Activated T-cell treated with anti-CD3 and anti-CD28 coated beads, Interleukin-2, amount 50 U/mL, for 4 hours (primary cell): ENCODE measurements at regions not wholly inside any gene's neighbourhood (a gene's known extent, or its start where the extent isn't known, plus 50 kb on each side); places are given as distances from the start of the nearest gene placed in this dataset.
"Not testable (repeated sequence)": the region's sequence is repeated elsewhere in the genome, so short reads cannot be mapped to it uniquely, and the experiment has no call there.

Experiments
- ATAC-seq, 2 donors: fragments of 200-7000 bp; cut with Tn5 transposase; one replicate each; pipeline ENCODE4 v1.10.0; 2021
- DNase-seq: peaks from one replicate; pipeline ENCODE4 v3.0.0-alpha.2; 2020
- H3K27me3 Mint-ChIP-seq: one replicate; pipeline ENCODE4 v1.8.0; 2021; ENCODE audit warnings: low read depth, mixed read lengths
- H3K36me3 Mint-ChIP-seq: one replicate; pipeline ENCODE4 v1.8.0; 2022; ENCODE audit warnings: mixed read lengths; ENCODE audit not compliant: insufficient read depth
- H3K4me1 Mint-ChIP-seq: one replicate; pipeline ENCODE4 v1.8.0; 2021; ENCODE audit warnings: low read depth, mixed read lengths
- H3K4me3 Mint-ChIP-seq: one replicate; pipeline ENCODE4 v1.8.0; 2021; ENCODE audit warnings: mild to moderate bottlenecking, moderate library complexity, mixed read lengths
- H3K9me3 Mint-ChIP-seq: one replicate; pipeline ENCODE4 v1.8.0; 2021; ENCODE audit warnings: mixed read lengths

DNA sequence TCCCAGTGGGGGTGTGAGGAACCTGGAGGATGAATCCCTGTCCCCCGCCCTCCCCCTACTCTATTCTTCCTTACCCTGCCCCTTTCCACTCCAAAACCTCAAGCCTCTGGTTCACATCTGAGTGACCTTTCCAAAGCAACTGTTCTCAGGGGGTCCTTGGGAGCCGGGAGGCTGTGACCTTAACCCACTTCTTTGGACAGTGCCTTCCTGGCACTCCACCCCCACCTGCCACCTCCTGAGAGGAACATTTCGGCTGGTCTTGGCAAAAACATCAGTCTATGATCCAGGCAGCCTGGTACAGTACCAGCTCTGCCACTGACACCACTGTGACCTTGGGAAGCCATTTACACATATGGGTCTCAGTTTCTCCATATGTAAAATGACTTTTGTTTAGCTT is 121.7 kb downstream of the MRPL14 start:
- peaks cover 5% of the 10 kb centered on the region for H3K4me1 Mint-ChIP-seq
- H3K36me3 Mint-ChIP-seq, result no peaks in the 10 kb centered on the region
- H3K27me3 Mint-ChIP-seq, result peaks cover 54% of the 10 kb centered on the region
- no peak overlapping the region for H3K4me3 Mint-ChIP-seq
- DNase-seq, result no peak
- ATAC-seq, result no peak
- H3K9me3 Mint-ChIP-seq, result no peaks in the 10 kb centered on the region

DNA sequence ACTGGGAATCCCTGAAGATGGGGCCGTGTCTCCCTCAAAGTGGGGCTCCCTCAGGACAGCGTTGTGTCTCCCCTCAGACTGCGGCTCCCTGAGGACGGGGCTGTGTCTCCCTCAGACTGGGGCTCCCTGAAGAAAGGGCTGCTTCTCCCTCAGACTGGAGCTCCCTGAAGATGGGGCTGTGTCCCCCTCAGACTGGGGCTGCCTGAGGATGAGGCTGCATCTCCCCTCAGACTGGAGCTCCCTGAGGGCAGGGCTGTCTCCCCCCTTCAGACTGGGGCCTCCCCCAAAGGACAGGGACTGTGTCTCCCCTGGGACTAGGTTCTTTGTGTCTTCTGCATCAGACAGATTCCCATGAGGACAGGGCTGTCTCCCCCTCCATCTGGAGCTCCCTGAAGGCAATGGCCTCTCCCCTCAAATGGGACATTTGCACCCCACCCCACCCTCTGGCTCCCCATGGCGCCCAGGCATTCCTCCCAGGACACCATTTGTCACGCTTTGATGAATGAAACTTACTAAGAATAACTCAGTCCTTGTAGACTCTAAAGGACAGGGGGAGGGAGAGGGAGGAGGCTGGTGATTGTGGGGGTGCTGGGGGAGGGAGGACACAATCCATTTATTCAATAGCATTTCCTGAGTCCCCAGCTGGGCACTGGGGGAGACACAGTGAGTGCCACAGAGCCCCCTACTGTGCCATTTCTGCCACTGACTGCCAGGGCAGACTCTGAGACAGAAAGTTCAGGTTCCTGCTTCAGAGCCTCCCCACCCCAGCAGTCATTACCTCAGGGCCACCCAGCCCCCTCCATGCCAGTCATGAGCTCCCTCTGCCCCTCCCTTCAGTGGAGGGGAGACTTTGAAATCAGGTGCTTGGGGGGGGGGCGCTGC is 122.4 kb downstream of the MRPL14 start:
- H3K36me3 Mint-ChIP-seq, result no peaks in the 10 kb centered on the region

DNA sequence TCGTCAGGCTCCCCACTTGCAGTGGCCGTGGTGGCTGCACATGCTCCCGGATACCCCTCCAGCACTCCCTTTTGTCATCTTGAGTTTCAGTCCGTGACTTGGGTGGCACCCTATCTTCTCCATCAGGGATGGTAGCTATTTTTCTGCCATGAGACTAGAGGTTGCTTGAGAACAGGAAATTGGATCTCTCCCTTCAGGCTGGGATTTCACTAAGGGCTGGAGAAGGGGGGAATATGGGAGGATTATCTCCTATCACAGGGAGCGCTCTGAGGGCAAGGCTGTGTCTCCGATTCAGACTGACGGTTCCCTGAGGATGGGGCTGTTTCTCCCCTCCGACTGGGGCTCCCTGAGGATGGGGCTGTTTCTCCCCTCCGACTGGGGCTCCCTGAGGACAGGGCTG is 123.1 kb downstream of the MRPL14 start:
- Mint-ChIP-seq H3K4me3 (no peak overlapping the region), H3K27me3 (peaks cover 61% of the 10 kb centered on the region), H3K9me3 (no peaks in the 10 kb centered on the region)

More for the DNA sequence above, 122.4 kb downstream of the MRPL14 start:
- Mint-ChIP-seq H3K4me3 (no peak overlapping the region), H3K27me3 (peaks cover 57% of the 10 kb centered on the region), H3K4me1 (peaks cover 7% of the 10 kb centered on the region), H3K9me3 (no peaks in the 10 kb centered on the region)
- DNase-seq (no peak), ATAC-seq (no peak)

DNA sequence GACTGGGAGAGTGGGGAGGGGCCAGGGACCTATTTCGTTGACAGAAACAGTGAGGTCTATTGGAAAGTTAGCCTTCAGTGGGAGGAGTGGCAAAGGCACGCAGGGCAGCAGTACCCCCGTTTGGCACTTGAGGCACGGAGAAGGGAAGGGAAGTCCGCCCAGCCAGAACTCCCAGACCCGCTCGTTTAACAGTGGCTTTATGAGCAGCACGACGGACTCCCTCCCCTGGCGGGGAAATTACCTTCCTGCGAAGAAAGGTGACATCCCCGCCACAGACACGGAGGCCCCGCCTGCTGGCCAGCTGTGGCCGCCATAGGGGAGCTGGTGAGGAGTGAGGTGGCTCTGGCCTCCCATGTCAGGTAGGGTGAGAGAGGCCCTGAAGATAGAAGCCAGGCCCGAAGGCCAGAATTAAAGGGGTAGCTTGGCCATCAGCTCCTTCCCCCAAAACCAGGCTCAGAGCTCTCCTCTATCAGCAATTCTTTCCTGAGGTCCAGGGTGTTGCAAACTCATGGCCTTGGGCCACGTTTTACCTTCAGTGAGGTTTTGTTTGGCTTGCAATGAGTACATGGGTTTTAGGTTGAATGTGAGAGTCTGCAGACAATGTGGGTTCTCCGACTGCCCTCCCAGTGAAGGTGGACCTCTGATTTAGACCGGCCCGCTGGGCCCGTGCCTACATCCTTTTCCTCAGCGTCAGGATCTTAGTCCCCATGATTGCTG is 123.7 kb downstream of the MRPL14 start:
- peak; percentile 3 to 5 for ATAC-seq

More for the DNA sequence above, 123.1 kb downstream of the MRPL14 start:
- Mint-ChIP-seq H3K36me3 (no peaks in the 10 kb centered on the region), H3K4me1 (peaks cover 7% of the 10 kb centered on the region)
- DNase-seq (no peak), ATAC-seq (no peak)

DNA sequence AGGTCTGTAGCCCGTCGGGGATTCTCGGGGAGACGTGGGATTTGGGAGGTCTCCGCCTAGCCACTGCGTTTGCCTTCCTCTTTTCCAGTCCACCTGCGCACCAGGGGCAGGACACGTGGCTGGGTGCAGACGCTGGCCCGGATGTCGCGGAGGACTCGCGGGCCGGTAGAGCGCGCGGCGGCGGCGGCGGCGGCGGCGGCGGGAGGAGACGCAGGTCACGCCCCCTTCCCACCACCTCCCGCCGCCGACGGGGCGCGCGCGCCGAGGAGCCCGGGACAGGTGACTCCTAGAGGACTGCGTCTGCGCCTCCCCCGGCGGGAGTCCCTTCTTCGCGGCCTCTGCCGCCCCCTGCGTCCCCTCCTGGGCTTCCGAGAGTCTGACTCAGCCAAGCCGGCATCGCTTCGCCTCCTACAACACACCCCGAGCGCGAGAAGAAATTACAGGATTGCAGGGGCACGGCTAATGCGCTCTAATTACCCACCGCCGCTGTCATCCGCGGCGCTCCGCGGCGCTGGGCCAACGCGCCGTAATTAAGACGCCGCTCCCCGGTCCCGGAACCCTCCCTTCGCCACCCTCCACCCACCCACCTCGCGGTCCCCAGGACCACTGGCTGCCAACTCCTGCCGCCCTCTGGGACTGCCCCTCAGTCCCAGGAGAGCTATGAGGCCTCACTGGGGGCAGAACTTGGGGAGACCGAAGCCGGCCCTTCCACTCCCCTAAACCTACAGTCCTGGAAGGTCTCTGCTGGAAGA is 124.5 kb downstream of the MRPL14 start:
- DNase-seq (peak; percentile 58), ATAC-seq (peak; percentile 78 to 83)
- Mint-ChIP-seq H3K4me1 (peaks cover 7% of the 10 kb centered on the region), H3K27me3 (peaks cover 59% of the 10 kb centered on the region), H3K36me3 (no peaks in the 10 kb centered on the region), H3K9me3 (no peaks in the 10 kb centered on the region), H3K4me3 (peak overlapping the region; percentile 66)

More for the DNA sequence above, 123.7 kb downstream of the MRPL14 start:
- Mint-ChIP-seq H3K27me3 (peaks cover 60% of the 10 kb centered on the region), H3K9me3 (no peaks in the 10 kb centered on the region), H3K4me1 (peaks cover 7% of the 10 kb centered on the region), H3K4me3 (peak overlapping the region; percentile 66), H3K36me3 (no peaks in the 10 kb centered on the region)
- DNase-seq, result no peak

DNA sequence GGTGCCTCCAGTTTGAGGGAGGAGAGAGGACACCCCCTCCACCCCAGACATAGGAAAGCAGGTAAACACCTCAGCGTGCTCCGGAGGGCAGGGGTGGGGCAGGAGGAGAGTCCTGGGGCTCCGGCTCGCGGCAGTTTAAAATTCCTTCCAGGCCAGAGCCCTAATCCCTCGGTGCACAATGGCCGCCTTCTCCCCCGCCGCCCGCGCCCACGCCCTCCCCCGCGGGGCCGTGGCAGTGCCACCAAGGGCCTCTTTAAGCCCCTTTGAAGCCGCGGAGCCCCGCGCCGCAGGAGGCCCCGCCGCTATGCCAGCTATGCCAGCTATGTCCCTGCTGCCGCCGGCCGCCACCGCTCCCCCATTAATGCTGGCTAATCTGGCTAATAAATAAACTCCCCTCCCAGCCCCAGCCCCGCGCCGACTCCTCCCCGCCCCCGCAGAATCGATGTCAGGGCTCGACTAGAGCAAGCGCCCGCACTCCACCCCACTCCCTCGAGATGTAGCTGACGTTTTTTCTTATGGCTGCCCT is 125.1 kb downstream of the MRPL14 start:
- Mint-ChIP-seq H3K36me3 (no peaks in the 10 kb centered on the region), H3K9me3 (no peaks in the 10 kb centered on the region), H3K27me3 (peaks cover 55% of the 10 kb centered on the region), H3K4me3 (peak overlapping the region; percentile 66), H3K4me1 (peaks cover 7% of the 10 kb centered on the region)
- ATAC-seq (peak; percentile 36 to 44), DNase-seq (peak; percentile 23)

DNA sequence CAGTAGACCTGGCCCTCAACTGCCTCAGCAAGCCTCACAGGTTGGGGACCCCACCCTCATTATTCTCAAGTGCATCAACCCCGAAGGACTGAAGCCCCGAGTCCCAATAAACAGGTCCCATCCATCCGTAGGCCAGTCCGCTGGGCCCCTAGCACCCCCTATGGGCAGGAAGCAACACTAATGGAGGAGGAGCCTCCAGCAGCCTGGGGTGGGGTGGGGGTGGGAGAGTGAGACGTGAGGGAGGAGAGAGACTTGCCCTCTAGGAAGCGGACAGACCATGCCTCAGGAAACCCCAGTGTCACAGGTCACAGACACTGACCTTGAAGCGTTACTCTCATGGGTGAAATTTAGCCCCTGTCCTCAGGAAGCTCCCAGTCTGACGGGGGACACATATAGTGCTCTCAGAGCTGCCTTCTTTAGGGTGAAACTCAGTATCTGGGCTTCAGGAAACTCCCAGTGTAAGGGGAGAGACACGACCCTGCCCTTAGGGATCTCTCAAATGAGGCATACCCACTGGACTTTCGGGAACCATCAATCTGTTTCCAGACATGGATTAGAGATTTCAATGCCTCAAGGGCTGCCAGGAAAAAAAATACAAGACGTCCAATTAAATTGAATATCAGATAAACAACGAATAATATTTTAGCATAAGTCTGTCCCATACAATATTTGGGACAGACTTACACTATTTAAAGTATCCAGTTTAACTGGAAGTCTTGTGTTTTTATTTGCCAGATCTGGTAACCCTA is 125.8 kb downstream of the MRPL14 start:
- ATAC-seq, result no peak
- Mint-ChIP-seq H3K4me1 (peaks cover 7% of the 10 kb centered on the region), H3K36me3 (no peaks in the 10 kb centered on the region), H3K27me3 (peaks cover 53% of the 10 kb centered on the region), H3K9me3 (no peaks in the 10 kb centered on the region), H3K4me3 (no peak overlapping the region)
- no peak for DNase-seq

DNA sequence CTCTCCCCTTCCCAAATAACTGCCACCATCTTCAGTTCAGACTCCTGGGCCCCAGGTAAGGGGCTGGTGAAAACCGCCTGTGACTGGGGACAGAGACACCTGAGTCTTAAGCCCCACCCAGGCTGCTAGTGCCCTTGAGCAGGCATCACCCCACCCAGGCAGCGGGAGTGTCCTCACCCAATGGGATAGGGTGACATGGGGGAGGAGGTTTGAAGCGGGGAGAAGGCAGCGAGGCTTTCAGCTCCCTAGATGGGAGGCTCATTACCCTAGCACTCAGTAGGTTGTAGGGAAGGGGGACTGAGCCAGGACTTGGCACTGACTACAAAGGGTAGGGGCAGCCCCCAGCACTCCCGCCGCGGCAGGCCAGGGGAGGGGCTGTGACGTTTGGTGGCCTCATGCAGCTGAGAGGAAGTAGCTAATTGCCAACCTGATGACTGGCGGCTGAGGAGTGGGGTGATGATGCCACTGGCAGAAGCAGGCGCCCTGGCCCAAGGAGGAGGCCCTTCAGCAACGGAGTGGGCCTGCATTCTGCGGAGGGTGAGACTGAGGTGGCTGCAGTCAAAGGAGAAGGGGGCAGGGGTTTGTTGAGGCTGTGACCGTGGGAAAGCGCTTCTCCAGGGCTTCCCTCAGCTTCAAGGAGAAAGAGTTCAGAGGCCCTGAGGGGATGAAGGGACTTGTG is 126.9 kb downstream of the MRPL14 start:
- H3K4me3 Mint-ChIP-seq, result no peak overlapping the region
- DNase-seq (no peak), ATAC-seq (no peak)

DNA sequence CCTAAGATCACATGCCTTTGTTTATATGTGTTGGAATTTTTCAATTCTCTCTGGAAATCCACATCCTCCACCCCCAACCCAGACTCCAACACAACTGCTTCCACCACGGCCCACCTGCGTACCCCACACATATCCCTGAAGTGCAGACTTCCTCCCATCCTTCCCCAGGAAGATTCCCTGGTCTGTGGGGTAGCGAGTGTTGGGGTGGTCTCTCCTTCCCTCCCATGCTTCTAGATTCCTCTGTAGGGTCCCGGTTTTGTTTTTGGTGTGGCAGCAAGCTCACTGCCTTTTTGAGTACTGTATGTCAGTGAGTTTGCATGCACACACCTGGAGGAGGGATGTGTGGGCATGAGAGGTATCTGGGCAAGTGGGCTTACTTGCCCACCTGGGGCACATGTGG is 127.6 kb downstream of the MRPL14 start:
- Mint-ChIP-seq H3K36me3 (no peaks in the 10 kb centered on the region), H3K4me1 (peaks cover 7% of the 10 kb centered on the region), H3K9me3 (no peaks in the 10 kb centered on the region), H3K4me3 (no peak overlapping the region), H3K27me3 (peaks cover 38% of the 10 kb centered on the region)
- DNase-seq (no peak), ATAC-seq (no peak)

More for the DNA sequence above, 126.9 kb downstream of the MRPL14 start:
- Mint-ChIP-seq H3K36me3 (no peaks in the 10 kb centered on the region), H3K9me3 (no peaks in the 10 kb centered on the region), H3K4me1 (peaks cover 7% of the 10 kb centered on the region), H3K27me3 (peaks cover 45% of the 10 kb centered on the region)

DNA sequence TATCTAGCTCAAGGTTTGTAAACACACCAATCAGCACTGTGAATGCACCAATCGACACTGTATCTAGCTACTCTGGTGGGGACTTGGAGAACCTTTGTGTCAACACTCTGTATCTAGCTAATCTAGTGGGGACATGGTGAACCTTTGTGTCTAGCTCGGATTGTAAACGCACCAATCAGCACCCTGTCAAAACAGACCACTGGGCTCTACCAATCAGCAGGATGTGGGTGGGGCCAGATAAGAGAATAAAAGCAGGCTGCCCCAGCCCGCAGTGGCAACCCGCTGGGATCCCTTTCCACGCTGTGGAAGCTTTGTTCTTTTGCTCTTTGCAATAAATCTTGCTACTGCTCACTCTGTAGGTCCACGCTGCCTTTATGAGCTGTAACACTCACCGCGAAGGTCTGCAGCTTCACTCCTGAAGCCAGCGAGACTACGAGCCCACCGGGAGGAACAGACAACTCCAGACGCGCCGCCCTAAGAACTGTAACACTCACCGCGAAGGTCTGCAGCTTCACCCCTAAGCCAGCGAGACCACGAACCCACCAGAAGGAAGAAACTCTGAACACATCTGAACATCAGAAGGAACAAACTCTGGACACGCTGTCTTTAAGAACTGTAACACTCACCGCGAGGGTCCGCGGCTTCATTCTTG is 128.5 kb downstream of the MRPL14 start:
- ATAC-seq, DNase-seq, H3K4me1 Mint-ChIP-seq, H3K4me3 Mint-ChIP-seq, H3K9me3 Mint-ChIP-seq, H3K36me3 Mint-ChIP-seq: not testable (repeated sequence)
- peaks cover 29% of the 10 kb centered on the region for H3K27me3 Mint-ChIP-seq

DNA sequence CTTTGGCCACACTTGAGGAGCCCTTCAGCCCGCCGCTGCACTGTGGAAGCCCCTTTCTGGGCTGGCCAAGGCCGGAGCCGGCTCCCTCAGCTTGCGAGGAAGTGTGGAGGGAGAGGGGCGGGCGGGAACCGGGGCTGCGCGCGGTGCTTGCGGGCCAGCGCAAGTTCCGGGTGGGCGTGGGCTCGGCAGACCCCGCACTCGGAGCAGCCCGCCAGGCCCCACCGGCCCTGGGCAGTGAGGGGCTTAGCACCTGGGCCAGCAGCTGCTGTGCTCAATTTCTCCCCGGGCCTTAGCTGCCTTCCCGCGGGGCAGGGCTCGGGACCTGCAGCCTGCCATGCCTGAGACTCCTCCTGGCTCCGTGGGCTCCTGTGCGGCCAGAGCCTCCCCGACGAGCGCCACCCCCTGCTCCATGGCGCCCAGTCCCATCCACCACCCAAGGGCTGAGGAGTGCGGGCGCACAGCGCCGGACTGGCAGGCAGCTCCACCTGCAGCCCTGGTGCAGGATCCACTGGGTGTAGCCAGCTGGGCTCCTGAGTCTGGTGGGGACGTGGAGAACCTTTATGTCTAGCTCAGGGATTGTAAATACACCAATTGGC is 129.2 kb downstream of the MRPL14 start:
- peaks cover 23% of the 10 kb centered on the region for H3K27me3 Mint-ChIP-seq
- not testable (repeated sequence) for H3K4me1 Mint-ChIP-seq, H3K4me3 Mint-ChIP-seq, DNase-seq, H3K36me3 Mint-ChIP-seq, ATAC-seq, H3K9me3 Mint-ChIP-seq

DNA sequence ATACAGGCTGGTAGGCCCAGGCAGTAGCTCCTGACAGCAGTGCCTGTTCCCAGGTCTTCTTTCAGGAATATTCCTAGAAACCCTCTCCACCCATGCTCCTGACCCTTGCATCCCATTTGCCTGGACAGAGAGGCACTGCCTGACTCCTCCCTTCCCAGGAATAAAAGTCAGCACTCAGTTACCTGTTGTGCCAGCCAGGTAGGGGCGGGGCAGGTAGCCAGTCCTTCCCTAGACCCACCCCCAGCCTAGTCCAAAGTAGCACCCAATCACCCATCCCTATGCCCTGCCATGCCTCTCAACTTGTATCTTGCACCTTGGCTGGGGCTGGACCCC is 129.9 kb downstream of the MRPL14 start:
- H3K9me3 Mint-ChIP-seq, result no peaks in the 10 kb centered on the region
- ATAC-seq (no peak), DNase-seq (no peak)
- peaks cover 4% of the 10 kb centered on the region for H3K4me1 Mint-ChIP-seq
- no peak overlapping the region for H3K4me3 Mint-ChIP-seq
- H3K27me3 Mint-ChIP-seq, result peaks cover 18% of the 10 kb centered on the region
- no peaks in the 10 kb centered on the region for H3K36me3 Mint-ChIP-seq
